ENCODE measurements at regions not wholly inside any gene's neighbourhood (a gene's known extent, or its start where the extent isn't known, plus 50 kb on each side); places are given as distances from the start of the nearest gene placed in this dataset.

GRCh38 chr3:15958692-15959433 lies 161.1 kb upstream of the ANKRD28 start:
- no peak overlapping the region for H3K27ac ChIP-seq
- DNase-seq (ENCODE audit: low spot score): no peak

GRCh38 chr3:15959434-15959811 lies 161.6 kb upstream of the ANKRD28 start:
- Histone ChIP-seq H3K27me3 (no peaks in the 10 kb centered on the region), H3K27ac (no peak overlapping the region)

More at GRCh38 chr3:15958692-15959433, 161.1 kb upstream of the ANKRD28 start:
- H3K4me1 ChIP-seq: no peaks in the 10 kb centered on the region
- no peaks in the 10 kb centered on the region for H3K9me3 ChIP-seq
- H3K4me3 ChIP-seq: no peak overlapping the region
- TF ChIP-seq CTCF (IDR thresholded peaks at IDR 0.05): no peak
- H3K36me3 ChIP-seq: no peaks in the 10 kb centered on the region
- no peaks in the 10 kb centered on the region for H3K27me3 ChIP-seq

GRCh38 chr3:15964605-15965442 lies 167.0 kb upstream of the ANKRD28 start:
- DNase-seq (ENCODE audit: low spot score): no peak
- TF ChIP-seq CTCF (IDR thresholded peaks at IDR 0.05): no peak
- no peak overlapping the region for H3K4me3 ChIP-seq
- no peak overlapping the region for H3K27ac ChIP-seq
- H3K9me3 ChIP-seq: no peaks in the 10 kb centered on the region
- H3K27me3 ChIP-seq: no peaks in the 10 kb centered on the region
- H3K4me1 ChIP-seq: no peaks in the 10 kb centered on the region
- no peaks in the 10 kb centered on the region for H3K36me3 ChIP-seq

More at GRCh38 chr3:15959434-15959811, 161.6 kb upstream of the ANKRD28 start:
- no peak overlapping the region for H3K4me3 ChIP-seq
- no peaks in the 10 kb centered on the region for H3K36me3 ChIP-seq
- H3K9me3 ChIP-seq: no peaks in the 10 kb centered on the region
- DNase-seq (ENCODE audit: low spot score): no peak
- H3K4me1 ChIP-seq: no peaks in the 10 kb centered on the region
- no peak for TF ChIP-seq CTCF (IDR thresholded peaks at IDR 0.05)

GRCh38 chr3:15967577-15967976 lies 169.8 kb upstream of the ANKRD28 start:
- H3K4me1 ChIP-seq: no peaks in the 10 kb centered on the region
- no peak overlapping the region for H3K4me3 ChIP-seq
- H3K27ac ChIP-seq: no peak overlapping the region
- H3K36me3 ChIP-seq: no peaks in the 10 kb centered on the region
- no peak for TF ChIP-seq CTCF (IDR thresholded peaks at IDR 0.05)
- no peaks in the 10 kb centered on the region for H3K9me3 ChIP-seq
- no peaks in the 10 kb centered on the region for H3K27me3 ChIP-seq
- no peak for DNase-seq (ENCODE audit: low spot score)

- no peaks in the 10 kb centered on the region for H3K4me1 ChIP-seq
- H3K27ac ChIP-seq: no peak overlapping the region
- H3K9me3 ChIP-seq: no peaks in the 10 kb centered on the region
- DNase-seq (ENCODE audit: low spot score): no peak
- no peaks in the 10 kb centered on the region for H3K27me3 ChIP-seq
- no peaks in the 10 kb centered on the region for H3K36me3 ChIP-seq
- TF ChIP-seq CTCF (IDR thresholded peaks at IDR 0.05): no peak
- H3K4me3 ChIP-seq: no peak overlapping the region
Measured at GRCh38 chr3:15969874-15970640, 172.3 kb upstream of the ANKRD28 start.

Measured in right atrium auricular region (tissue), 2 donors.